WI38 (cell line): ENCODE measurements at regions not wholly inside any gene's neighbourhood (a gene's known extent, or its start where the extent isn't known, plus 50 kb on each side); places are given as distances from the start of the nearest gene placed in this dataset.

Experiments
- H3K4me3 ChIP-seq: 2 replicates; pipeline ENCODE4 v1.5.1; 2011; ENCODE audit warnings: low read depth, mild to moderate bottlenecking, control low read depth, low read length
- CTCF ChIP-seq: IDR thresholded peaks from 2 replicates; pipeline ENCODE4 v1.5.1; 2012; ENCODE audit warnings: low read depth, mild to moderate bottlenecking, control low read depth, low read length

GRCh38 chr2:237227190-237227589, 141.5 kb downstream of the COPS8 start:
- H3K4me3 ChIP-seq: no peak overlapping the region
- TF ChIP-seq CTCF: no peak

- TF ChIP-seq CTCF: no peak
- no peak overlapping the region for H3K4me3 ChIP-seq
Measured at GRCh38 chr2:237227592-237228280, 142.0 kb downstream of the COPS8 start.

GRCh38 chr2:237228281-237228625, 142.6 kb downstream of the COPS8 start:
- no peak for TF ChIP-seq CTCF
- H3K4me3 ChIP-seq: no peak overlapping the region

- no peak overlapping the region for H3K4me3 ChIP-seq
- TF ChIP-seq CTCF: no peak
Measured at GRCh38 chr2:237229905-237230304, 144.2 kb downstream of the COPS8 start.

GRCh38 chr2:237230355-237230754, 144.7 kb downstream of the COPS8 start:
- TF ChIP-seq CTCF: no peak
- no peak overlapping the region for H3K4me3 ChIP-seq

- no peak overlapping the region for H3K4me3 ChIP-seq
- no peak for TF ChIP-seq CTCF
Measured at GRCh38 chr2:237231593-237231992, 145.9 kb downstream of the COPS8 start.

GRCh38 chr2:237232166-237232565, 146.5 kb downstream of the COPS8 start:
- H3K4me3 ChIP-seq: no peak overlapping the region

More at GRCh38 chr2:237232166-237232565, 146.5 kb downstream of the COPS8 start:
- no peak for TF ChIP-seq CTCF
